GM18526 (cell line): ENCODE measurements at regions not wholly inside any gene's neighbourhood (a gene's known extent, or its start where the extent isn't known, plus 50 kb on each side); places are given as distances from the start of the nearest gene placed in this dataset.

Experiments
- POLR2A ChIP-seq: IDR thresholded peaks from 3 replicates; pipeline ENCODE4 v1.6.1; 2011; ENCODE audit not compliant: insufficient read length; ENCODE audit errors: extremely low read depth

- TF ChIP-seq POLR2A: no peak
Measured at GRCh38 chr2:30310371-30310770, 79.0 kb downstream of the LBH start.

GRCh38 chr2:30310955-30311354, 79.6 kb downstream of the LBH start:
- TF ChIP-seq POLR2A: no peak

GRCh38 chr2:30311711-30312110, 80.4 kb downstream of the LBH start:
- no peak for TF ChIP-seq POLR2A

GRCh38 chr2:30312916-30313315, 81.6 kb downstream of the LBH start:
- no peak for TF ChIP-seq POLR2A

GRCh38 chr2:30314981-30315380, 83.6 kb downstream of the LBH start:
- no peak for TF ChIP-seq POLR2A

GRCh38 chr2:30315391-30316063, 84.2 kb downstream of the LBH start:
- no peak for TF ChIP-seq POLR2A

- TF ChIP-seq POLR2A: no peak
Measured at GRCh38 chr2:30316408-30316807, 85.1 kb downstream of the LBH start.

- no peak for TF ChIP-seq POLR2A
Measured at GRCh38 chr2:30318987-30319782, 87.9 kb downstream of the LBH start.

GRCh38 chr2:30321466-30321865, 90.1 kb downstream of the LBH start:
- TF ChIP-seq POLR2A: no peak

- no peak for TF ChIP-seq POLR2A
Measured at GRCh38 chr2:30323499-30323898, 92.2 kb downstream of the LBH start.

- no peak for TF ChIP-seq POLR2A
Measured at GRCh38 chr2:30324245-30324908, 93.0 kb downstream of the LBH start.

- no peak for TF ChIP-seq POLR2A
Measured at GRCh38 chr2:30325600-30326328, 94.4 kb downstream of the LBH start.

GRCh38 chr2:30326497-30326896, 95.2 kb downstream of the LBH start:
- no peak for TF ChIP-seq POLR2A

- TF ChIP-seq POLR2A: no peak
Measured at GRCh38 chr2:30331038-30331437, 99.7 kb downstream of the LBH start.

- no peak for TF ChIP-seq POLR2A
Measured at GRCh38 chr2:30331869-30332268, 100.5 kb downstream of the LBH start.
